K562 (cell line): ENCODE measurements at regions not wholly inside any gene's neighbourhood (a gene's known extent, or its start where the extent isn't known, plus 50 kb on each side); places are given as distances from the start of the nearest gene placed in this dataset.

ENCODE experiments used
- C11orf30 ChIP-seq: fragments of 450-650 bp; IDR thresholded peaks from 2 replicates; pipeline ENCODE4 v1.6.1; 2016; ENCODE audit warnings: low read depth, mild to moderate bottlenecking
- DDX20 ChIP-seq: fragments of 450-650 bp; IDR thresholded peaks from 2 replicates; pipeline ENCODE4 v1.6.1; 2016; ENCODE audit warnings: missing genetic modification characterization, low read depth, mild to moderate bottlenecking, missing compliant biosample characterization, moderate library complexity
- JUND ChIP-seq, 2 experiments: IDR thresholded peaks; 2 replicates in 1 of 2; 3 replicates in 1 of 2; pipeline ENCODE4 v1.6.1; 2011; ENCODE audit warnings: borderline replicate concordance in 2 of 2, low read depth in 2 of 2, low read length in 2 of 2, improper control_type of control experiment in 1 of 2, missing biosample characterization in 1 of 2, missing genetic modification characterization in 1 of 2, missing genetic modification reagents in 1 of 2
- MAFG ChIP-seq: fragments of 450-650 bp; conservative IDR thresholded peaks from 2 replicates; pipeline ENCODE4 v1.6.1; 2016; ENCODE audit warnings: missing genetic modification characterization, missing compliant biosample characterization
- NFE2 ChIP-seq: IDR thresholded peaks from 2 replicates; pipeline ENCODE4 v1.6.1; 2014; ENCODE audit warnings: antibody characterized with exemption, low read depth
- TF ChIP-seq, protein P1 (sequence below), 2 experiments: IDR thresholded peaks in 1 of 2; conservative IDR thresholded peaks in 1 of 2; 2 replicates each; pipeline ENCODE4 v1.6.1; 2016; ENCODE audit warnings: low read depth in 2 of 2, mild to moderate bottlenecking in 1 of 2, missing compliant biosample characterization in 1 of 2, missing genetic modification characterization in 1 of 2, moderate library complexity in 1 of 2
- TF ChIP-seq, protein P2 (sequence below): IDR thresholded peaks from 3 replicates; pipeline ENCODE4 v1.6.1; 2011; ENCODE audit warnings: borderline replicate concordance, mild to moderate bottlenecking, moderate library complexity; ENCODE audit not compliant: insufficient read length; ENCODE audit errors: extremely low read depth
- TF ChIP-seq, protein P3 (sequence below): sonication (generic); formaldehyde crosslinking; IDR thresholded peaks from 2 replicates; pipeline ENCODE4 v1.8.0; 2022; ENCODE audit warnings: mild to moderate bottlenecking, low read depth, missing genetic modification reagents

DNA sequence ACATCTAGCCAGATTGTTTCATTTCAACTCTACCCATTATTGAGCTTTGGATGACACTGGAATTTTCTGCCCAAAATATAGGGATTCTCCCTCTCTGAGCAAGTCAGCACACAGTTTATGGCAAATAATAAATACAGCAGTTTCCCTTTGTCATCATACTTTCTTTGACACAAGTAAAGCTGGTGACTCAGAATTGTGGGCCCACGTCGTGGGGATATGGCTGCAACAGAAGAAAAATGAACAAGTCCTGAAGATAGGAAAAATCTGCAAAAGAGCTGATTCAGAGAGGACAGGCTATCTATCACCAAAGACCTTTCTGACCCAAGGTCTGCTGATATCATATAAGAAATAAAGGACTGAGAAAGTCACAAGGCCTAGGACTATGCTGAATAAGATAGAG, 236.3 kb upstream of the ZC3H12C start (continued):
- TF ChIP-seq, protein P1, sequence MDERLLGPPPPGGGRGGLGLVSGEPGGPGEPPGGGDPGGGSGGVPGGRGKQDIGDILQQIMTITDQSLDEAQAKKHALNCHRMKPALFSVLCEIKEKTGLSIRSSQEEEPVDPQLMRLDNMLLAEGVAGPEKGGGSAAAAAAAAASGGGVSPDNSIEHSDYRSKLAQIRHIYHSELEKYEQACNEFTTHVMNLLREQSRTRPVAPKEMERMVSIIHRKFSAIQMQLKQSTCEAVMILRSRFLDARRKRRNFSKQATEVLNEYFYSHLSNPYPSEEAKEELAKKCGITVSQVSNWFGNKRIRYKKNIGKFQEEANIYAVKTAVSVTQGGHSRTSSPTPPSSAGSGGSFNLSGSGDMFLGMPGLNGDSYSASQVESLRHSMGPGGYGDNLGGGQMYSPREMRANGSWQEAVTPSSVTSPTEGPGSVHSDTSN (CRISPR knock-in tag; IDR thresholded peaks at IDR 0.05; ENCODE audit: low read depth) = no peak
- TF ChIP-seq, protein P1 (tag; conservative IDR thresholded peaks at IDR 0.05; ENCODE audit: low read depth) = peak; percentile 56
- TF ChIP-seq, protein P2, sequence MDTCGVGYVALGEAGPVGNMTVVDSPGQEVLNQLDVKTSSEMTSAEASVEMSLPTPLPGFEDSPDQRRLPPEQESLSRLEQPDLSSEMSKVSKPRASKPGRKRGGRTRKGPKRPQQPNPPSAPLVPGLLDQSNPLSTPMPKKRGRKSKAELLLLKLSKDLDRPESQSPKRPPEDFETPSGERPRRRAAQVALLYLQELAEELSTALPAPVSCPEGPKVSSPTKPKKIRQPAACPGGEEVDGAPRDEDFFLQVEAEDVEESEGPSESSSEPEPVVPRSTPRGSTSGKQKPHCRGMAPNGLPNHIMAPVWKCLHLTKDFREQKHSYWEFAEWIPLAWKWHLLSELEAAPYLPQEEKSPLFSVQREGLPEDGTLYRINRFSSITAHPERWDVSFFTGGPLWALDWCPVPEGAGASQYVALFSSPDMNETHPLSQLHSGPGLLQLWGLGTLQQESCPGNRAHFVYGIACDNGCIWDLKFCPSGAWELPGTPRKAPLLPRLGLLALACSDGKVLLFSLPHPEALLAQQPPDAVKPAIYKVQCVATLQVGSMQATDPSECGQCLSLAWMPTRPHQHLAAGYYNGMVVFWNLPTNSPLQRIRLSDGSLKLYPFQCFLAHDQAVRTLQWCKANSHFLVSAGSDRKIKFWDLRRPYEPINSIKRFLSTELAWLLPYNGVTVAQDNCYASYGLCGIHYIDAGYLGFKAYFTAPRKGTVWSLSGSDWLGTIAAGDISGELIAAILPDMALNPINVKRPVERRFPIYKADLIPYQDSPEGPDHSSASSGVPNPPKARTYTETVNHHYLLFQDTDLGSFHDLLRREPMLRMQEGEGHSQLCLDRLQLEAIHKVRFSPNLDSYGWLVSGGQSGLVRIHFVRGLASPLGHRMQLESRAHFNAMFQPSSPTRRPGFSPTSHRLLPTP = no peak
- TF ChIP-seq NFE2 = peak; percentile 22; the same call in 1 of the 2 replicates
- TF ChIP-seq, protein P3, sequence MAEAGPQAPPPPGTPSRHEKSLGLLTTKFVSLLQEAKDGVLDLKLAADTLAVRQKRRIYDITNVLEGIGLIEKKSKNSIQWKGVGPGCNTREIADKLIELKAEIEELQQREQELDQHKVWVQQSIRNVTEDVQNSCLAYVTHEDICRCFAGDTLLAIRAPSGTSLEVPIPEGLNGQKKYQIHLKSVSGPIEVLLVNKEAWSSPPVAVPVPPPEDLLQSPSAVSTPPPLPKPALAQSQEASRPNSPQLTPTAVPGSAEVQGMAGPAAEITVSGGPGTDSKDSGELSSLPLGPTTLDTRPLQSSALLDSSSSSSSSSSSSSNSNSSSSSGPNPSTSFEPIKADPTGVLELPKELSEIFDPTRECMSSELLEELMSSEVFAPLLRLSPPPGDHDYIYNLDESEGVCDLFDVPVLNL (CRISPR knock-in tag) = no peak
- no peak for TF ChIP-seq DDX20 (tag)
- TF ChIP-seq MAFG = 0 out of 2 replicates have a peak, but pooled peaks have one; percentile 19
- 0 out of 2 replicates have a peak, but pooled peaks have one; percentile 8 for TF ChIP-seq C11orf30
- TF ChIP-seq JUND (IDR thresholded peaks at IDR 0.05; ENCODE audit: borderline replicate concordance, low read depth, low read length) = peak; percentile 23; the same call in 1 of the 2 replicates
- no peak for TF ChIP-seq JUND (tag; IDR thresholded peaks at IDR 0.05; ENCODE audit: borderline replicate concordance, low read depth, low read length)
